ENCODE measurements at regions not wholly inside any gene's neighbourhood (a gene's known extent, or its start where the extent isn't known, plus 50 kb on each side); places are given as distances from the start of the nearest gene placed in this dataset.

- ChIA-PET CTCF (interaction anchor here (0.6 kb wide), 1 partner anchor 77 kb away, joined by 4 read pairs; no protein-coding TSS in a partner anchor), POLR2A (ENCODE audit: low non-redundant PET) (no interaction called here)
- DNase-seq (ENCODE audit: low spot score), result no peak
- TF ChIP-seq CTCF (conservative IDR thresholded peaks at IDR 0.05; ENCODE audit: low read depth), result no peak
- no peak overlapping the region for H3K27ac ChIP-seq
These were observed 122.0 kb upstream of the APCDD1 start for GRCh38 chr18:10332452-10332851.

GRCh38 chr18:10336749-10337350, 117.6 kb upstream of the APCDD1 start:
- TF ChIP-seq CTCF (conservative IDR thresholded peaks at IDR 0.05; ENCODE audit: low read depth), result no peak
- ChIA-PET CTCF (no interaction called here), POLR2A (ENCODE audit: low non-redundant PET) (no interaction called here)
- H3K27ac ChIP-seq, result no peak overlapping the region
- no peak for DNase-seq (ENCODE audit: low spot score)

DNA sequence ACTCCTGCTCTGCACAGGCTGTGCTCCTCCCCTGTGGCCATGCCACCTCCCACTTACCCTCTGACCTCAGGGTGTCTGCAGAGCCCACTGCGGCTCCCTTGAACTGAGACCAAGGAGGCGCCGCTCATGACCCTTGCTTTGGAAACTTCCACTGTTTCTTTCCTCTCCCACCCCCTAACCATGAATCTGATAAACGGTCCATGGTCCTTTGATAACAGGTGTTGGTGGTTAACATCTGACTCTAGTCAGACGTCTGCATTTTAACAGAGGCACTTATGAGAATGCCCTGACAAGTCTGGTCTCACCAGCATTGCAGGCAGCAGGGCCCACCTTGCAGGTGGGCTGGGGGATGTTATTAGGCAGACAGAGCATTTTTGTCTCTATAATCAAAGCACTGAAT, 113.6 kb upstream of the APCDD1 start:
- ChIA-PET POLR2A (ENCODE audit: low non-redundant PET) (no interaction called here), CTCF (no interaction called here)
- no peak overlapping the region for H3K27ac ChIP-seq
- no peak for DNase-seq (ENCODE audit: low spot score)
- no peak for TF ChIP-seq CTCF (conservative IDR thresholded peaks at IDR 0.05; ENCODE audit: low read depth)

DNA sequence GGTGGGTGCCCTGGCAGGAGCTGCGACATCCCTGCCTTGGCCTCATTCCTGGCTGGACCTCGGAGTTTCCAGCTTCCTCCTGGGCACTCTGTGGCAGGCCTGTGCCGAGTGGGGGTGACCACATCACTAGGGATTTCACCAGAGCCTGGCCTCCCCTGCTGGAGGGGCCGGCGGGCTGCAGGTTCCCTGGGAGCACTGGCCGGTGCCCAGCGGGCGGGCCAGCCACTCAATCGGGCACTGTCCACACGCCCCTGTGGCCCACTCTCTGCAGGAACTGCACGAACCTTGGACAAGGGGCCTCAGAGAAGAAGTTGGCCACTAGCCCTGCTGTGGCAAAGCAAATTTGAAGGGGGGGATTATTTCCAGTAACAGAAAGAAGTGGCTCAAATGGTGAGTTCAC, 110.7 kb upstream of the APCDD1 start:
- ChIA-PET CTCF (interaction anchor here (0.7 kb wide), 1 partner anchor 60 kb away, joined by 3 read pairs; no protein-coding TSS in a partner anchor), POLR2A (ENCODE audit: low non-redundant PET) (no interaction called here)
- no peak for TF ChIP-seq CTCF (conservative IDR thresholded peaks at IDR 0.05; ENCODE audit: low read depth)
- H3K27ac ChIP-seq, result no peak overlapping the region
- no peak for DNase-seq (ENCODE audit: low spot score)

- ChIA-PET CTCF (no interaction called here), POLR2A (ENCODE audit: low non-redundant PET) (no interaction called here)
- TF ChIP-seq CTCF (conservative IDR thresholded peaks at IDR 0.05; ENCODE audit: low read depth), result no peak
- H3K27ac ChIP-seq, result no peak overlapping the region
- no peak for DNase-seq (ENCODE audit: low spot score)
These were observed 107.6 kb upstream of the APCDD1 start for GRCh38 chr18:10346749-10347415.

GRCh38 chr18:10349561-10349960, 104.9 kb upstream of the APCDD1 start:
- H3K27ac ChIP-seq, result no peak overlapping the region
- POLR2A ChIA-PET (ENCODE audit: low non-redundant PET), result no interaction called here
- no peak for TF ChIP-seq CTCF (conservative IDR thresholded peaks at IDR 0.05; ENCODE audit: low read depth)
- no peak for DNase-seq (ENCODE audit: low spot score)
- CTCF ChIA-PET, result no interaction called here
